SK-N-SH (cell line): ENCODE measurements at regions not wholly inside any gene's neighbourhood (a gene's known extent, or its start where the extent isn't known, plus 50 kb on each side); places are given as distances from the start of the nearest gene placed in this dataset.

Source experiments
- CTCF ChIA-PET: fragments of 300-600, 350-600 bp; formaldehyde crosslinking; extraction: SDS; loops from one replicate; lab custom pipeline; 2021; lab: Yijun Ruan, JAX
- POLR2A ChIA-PET: fragments of 350-600 bp; sonication (Branson Sonifier 250); formaldehyde crosslinking; extraction: SDS; loops from one replicate; lab custom pipeline; 2020; ENCODE audit warnings: antibody characterized with exemption, inconsistent platforms; lab: Yijun Ruan, JAX
- DNase-seq: peaks from one replicate; pipeline ENCODE4 v3.0.0; 2012
- H2AFZ ChIP-seq: fragments of 200-600 bp; sonication (generic); 2 replicates; pipeline ENCODE4 v1.8.1; 2016; ENCODE audit warnings: antibody characterized with exemption, mild to moderate bottlenecking, low read depth
- H3F3A ChIP-seq: fragments of 200-600 bp; sonication (generic); replicated peaks from 2 replicates; pipeline ENCODE3; 2016; ENCODE audit warnings: antibody characterized with exemption, mild to moderate bottlenecking; ENCODE audit not compliant: insufficient read depth
- H3K27ac ChIP-seq, 2 experiments: fragments of 200-500 bp in 1 of 2; fragments of 200-600 bp in 1 of 2; sonication (Bioruptor generic) in 1 of 2; sonication (generic), shearing (Covaris generic) in 1 of 2; 2 replicates each; pipeline versions ENCODE4 v1.5.1 to v1.6.1; 2014 to 2016; ENCODE audit warnings: low read depth in 2 of 2, inconsistent platforms in 1 of 2, low read length in 1 of 2, mild to moderate bottlenecking in 1 of 2, mixed read lengths in 1 of 2
- H3K27me3 ChIP-seq: fragments of 200-600 bp; sonication (generic), shearing (Covaris generic); 2 replicates; pipeline ENCODE4 v1.6.1; 2016; ENCODE audit warnings: mixed run types; ENCODE audit not compliant: insufficient read depth
- H3K36me3 ChIP-seq, 2 experiments: fragments of 200-500 bp in 1 of 2; fragments of 200-600 bp in 1 of 2; sonication (Bioruptor generic) in 1 of 2; sonication (generic) in 1 of 2; replicated peaks in 1 of 2; 2 replicates each; pipeline versions ENCODE3 to v1.5.1; 2014 to 2016; ENCODE audit warnings: low read length in 1 of 2, mild to moderate bottlenecking in 1 of 2; ENCODE audit not compliant: insufficient read depth in 2 of 2, control insufficient read depth in 1 of 2
- H3K4me1 ChIP-seq, 2 experiments: fragments of 200-500 bp in 1 of 2; fragments of 200-600 bp in 1 of 2; sonication (Bioruptor generic) in 1 of 2; sonication (generic), shearing (Covaris generic) in 1 of 2; 2 replicates each; pipeline versions ENCODE4 v1.5.1 to v1.6.1; 2014 to 2016; ENCODE audit warnings: low read depth in 1 of 2, low read length in 1 of 2, mixed run types in 1 of 2; ENCODE audit not compliant: insufficient read depth in 2 of 2, control insufficient read depth in 1 of 2
- H3K4me2 ChIP-seq: fragments of 200-600 bp; sonication (generic), shearing (Covaris generic); 2 replicates; pipeline ENCODE4 v1.6.1; 2017; ENCODE audit warnings: mixed run types
- H3K4me3 ChIP-seq, 2 experiments: fragments of 200-500 bp in 1 of 2; fragments of 200-600 bp in 1 of 2; sonication (Bioruptor generic) in 1 of 2; sonication (generic), shearing (Covaris generic) in 1 of 2; 2 replicates each; pipeline versions ENCODE4 v1.5.1 to v1.8.1; 2014 to 2016; ENCODE audit warnings: low read depth in 2 of 2, inconsistent platforms in 1 of 2, low read length in 1 of 2, mild to moderate bottlenecking in 1 of 2, mixed read lengths in 1 of 2, moderate library complexity in 1 of 2
- H3K79me2 ChIP-seq: fragments of 200-600 bp; sonication (generic); 2 replicates; pipeline ENCODE4 v1.8.1; 2017; ENCODE audit warnings: mild to moderate bottlenecking; ENCODE audit not compliant: insufficient read depth
- H3K9ac ChIP-seq: fragments of 200-600 bp; sonication (generic); 2 replicates; pipeline ENCODE4 v1.6.1; 2017; ENCODE audit warnings: mixed run types
- H3K9me2 ChIP-seq: fragments of 200-600 bp; sonication (generic); 2 replicates; pipeline ENCODE4 v1.6.1; 2017; ENCODE audit warnings: mixed run types
- H3K9me3 ChIP-seq: fragments of 200-600 bp; sonication (generic); 2 replicates; pipeline ENCODE4 v1.6.1; 2017; ENCODE audit warnings: mixed run types, mild to moderate bottlenecking, moderate library complexity
- H4K20me1 ChIP-seq: fragments of 200-600 bp; sonication (generic); 2 replicates; pipeline ENCODE4 v1.6.1; 2017; ENCODE audit warnings: mild to moderate bottlenecking, mixed run types; ENCODE audit not compliant: insufficient read depth
- ELF1 ChIP-seq: IDR thresholded peaks from 2 replicates; pipeline ENCODE4 v1.4.0; 2012
- FOSL2 ChIP-seq: IDR thresholded peaks from 2 replicates; pipeline ENCODE4 v1.4.0; 2012; ENCODE audit warnings: low read depth, mild to moderate bottlenecking, moderate library complexity, borderline replicate concordance
- FOXJ3 ChIP-seq: sonication (generic); formaldehyde crosslinking; IDR thresholded peaks from 2 replicates; pipeline ENCODE4 v1.5.1; 2020; ENCODE audit warnings: mild to moderate bottlenecking, missing genetic modification reagents
- FOXM1 ChIP-seq: IDR thresholded peaks from 2 replicates; pipeline ENCODE4 v1.4.0; 2012; ENCODE audit warnings: low read depth, mild to moderate bottlenecking
- GABPA ChIP-seq: IDR thresholded peaks from 2 replicates; pipeline ENCODE4 v1.4.0; 2012; ENCODE audit warnings: low read depth, mild to moderate bottlenecking
- JUND ChIP-seq: IDR thresholded peaks from 2 replicates; pipeline ENCODE4 v1.4.0; 2012
- MAX ChIP-seq: IDR thresholded peaks from 2 replicates; pipeline ENCODE4 v1.4.0; 2012; ENCODE audit warnings: low read depth
- MEF2A ChIP-seq: IDR thresholded peaks from 2 replicates; pipeline ENCODE4 v1.4.0; 2012; ENCODE audit warnings: low read depth, borderline replicate concordance
- MXI1 ChIP-seq: IDR thresholded peaks from 2 replicates; pipeline ENCODE4 v1.6.1; 2012; ENCODE audit warnings: mild to moderate bottlenecking, low read depth, low read length, improper control_type of control experiment
- NRF1 ChIP-seq: IDR thresholded peaks from 2 replicates; pipeline ENCODE4 v1.6.1; 2012; ENCODE audit warnings: low read depth, mild to moderate bottlenecking, low read length
- REST ChIP-seq: IDR thresholded peaks from 2 replicates; pipeline ENCODE4 v1.6.1; 2012; ENCODE audit warnings: mild to moderate bottlenecking, low read depth, low read length, moderate library complexity
- SIN3A ChIP-seq: IDR thresholded peaks from 2 replicates; pipeline ENCODE4 v1.6.1; 2012; ENCODE audit warnings: low read depth, mild to moderate bottlenecking, low read length, moderate library complexity, borderline replicate concordance
- SMC3 ChIP-seq: IDR thresholded peaks from 2 replicates; pipeline ENCODE4 v1.6.1; 2012; ENCODE audit warnings: low read depth, low read length, improper control_type of control experiment
- TAF1 ChIP-seq: IDR thresholded peaks from 2 replicates; pipeline ENCODE4 v1.6.1; 2012; ENCODE audit warnings: low read depth, mild to moderate bottlenecking, low read length, moderate library complexity, borderline replicate concordance
- TCF12 ChIP-seq: IDR thresholded peaks from 2 replicates; pipeline ENCODE4 v1.4.0; 2012
- TEAD4 ChIP-seq: IDR thresholded peaks from 2 replicates; pipeline ENCODE4 v1.4.0; 2012; ENCODE audit warnings: mild to moderate bottlenecking, borderline replicate concordance; ENCODE audit not compliant: insufficient read depth
- USF1 ChIP-seq: IDR thresholded peaks from 2 replicates; pipeline ENCODE4 v1.4.0; 2012; ENCODE audit warnings: low read depth, borderline replicate concordance
- YY1 ChIP-seq: IDR thresholded peaks from 2 replicates; pipeline ENCODE4 v1.4.0; 2012; ENCODE audit warnings: low read depth, mild to moderate bottlenecking
- WGBS: methylation state at CpG from one replicate; pipeline ENCODE4 v1.1.6; 2017; ENCODE audit warnings: low lambda C conversion rate; 5-methylcytosine and 5-hydroxymethylcytosine counted together
- TF ChIP-seq, protein P1 (sequence below): fragments of 200-600 bp; sonication (generic); IDR thresholded peaks from 2 replicates; pipeline ENCODE4 v1.6.1; 2017; ENCODE audit warnings: antibody characterized with exemption, mild to moderate bottlenecking, moderate library complexity

GRCh38 chr7:37534893-37535610 is 86.4 kb upstream of the ELMO1 start:
- no peaks in the 10 kb centered on the region for H3F3A ChIP-seq
- POLR2A ChIA-PET: no interaction called here
- no peaks in the 10 kb centered on the region for H3K9me2 ChIP-seq
- H3K4me2 ChIP-seq: no peak overlapping the region
- H3K27ac ChIP-seq: no peak overlapping the region
- H4K20me1 ChIP-seq: no peaks in the 10 kb centered on the region
- no peaks in the 10 kb centered on the region for H3K4me1 ChIP-seq
- H2AFZ ChIP-seq: no peak overlapping the region
- no peak overlapping the region for H3K4me3 ChIP-seq
- CTCF ChIA-PET: interaction anchor here (1.2 to 1.4 kb wide), 2 partner anchors 12 to 300 kb away, joined by 3 read pairs; no protein-coding TSS in a partner anchor
- H3K9ac ChIP-seq: no peak overlapping the region
- no peaks in the 10 kb centered on the region for H3K79me2 ChIP-seq
- no peaks in the 10 kb centered on the region for H3K36me3 ChIP-seq
- WGBS: 29% methylated on average over 7 of the region's 7 CpGs
- H3K9me3 ChIP-seq: no peaks in the 10 kb centered on the region; the same call in 1 of the 2 replicates
- no peak for TF ChIP-seq SMC3
- TF ChIP-seq TAF1: no peak
- TF ChIP-seq FOXJ3: no peak
- TF ChIP-seq REST: no peak
- TF ChIP-seq TEAD4: no peak
- no peak for TF ChIP-seq YY1
- TF ChIP-seq MEF2A: no peak
- TF ChIP-seq TCF12: no peak
- TF ChIP-seq ELF1: no peak
- no peak for TF ChIP-seq GABPA
- no peak for TF ChIP-seq FOSL2
- no peak for TF ChIP-seq MXI1
- no peak for TF ChIP-seq MAX
- TF ChIP-seq NRF1: no peak
- TF ChIP-seq, protein P1, sequence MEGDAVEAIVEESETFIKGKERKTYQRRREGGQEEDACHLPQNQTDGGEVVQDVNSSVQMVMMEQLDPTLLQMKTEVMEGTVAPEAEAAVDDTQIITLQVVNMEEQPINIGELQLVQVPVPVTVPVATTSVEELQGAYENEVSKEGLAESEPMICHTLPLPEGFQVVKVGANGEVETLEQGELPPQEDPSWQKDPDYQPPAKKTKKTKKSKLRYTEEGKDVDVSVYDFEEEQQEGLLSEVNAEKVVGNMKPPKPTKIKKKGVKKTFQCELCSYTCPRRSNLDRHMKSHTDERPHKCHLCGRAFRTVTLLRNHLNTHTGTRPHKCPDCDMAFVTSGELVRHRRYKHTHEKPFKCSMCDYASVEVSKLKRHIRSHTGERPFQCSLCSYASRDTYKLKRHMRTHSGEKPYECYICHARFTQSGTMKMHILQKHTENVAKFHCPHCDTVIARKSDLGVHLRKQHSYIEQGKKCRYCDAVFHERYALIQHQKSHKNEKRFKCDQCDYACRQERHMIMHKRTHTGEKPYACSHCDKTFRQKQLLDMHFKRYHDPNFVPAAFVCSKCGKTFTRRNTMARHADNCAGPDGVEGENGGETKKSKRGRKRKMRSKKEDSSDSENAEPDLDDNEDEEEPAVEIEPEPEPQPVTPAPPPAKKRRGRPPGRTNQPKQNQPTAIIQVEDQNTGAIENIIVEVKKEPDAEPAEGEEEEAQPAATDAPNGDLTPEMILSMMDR: no peak
- no peak for TF ChIP-seq JUND
- no peak for TF ChIP-seq USF1
- TF ChIP-seq SIN3A: no peak
- no peak for TF ChIP-seq FOXM1
- TF ChIP-seq, all 33 proteins: peak for 0
- DNase-seq: no peak
- no peaks in the 10 kb centered on the region for H3K27me3 ChIP-seq
